ENCODE measurements at regions not wholly inside any gene's neighbourhood (a gene's known extent, or its start where the extent isn't known, plus 50 kb on each side); places are given as distances from the start of the nearest gene placed in this dataset.

DNA sequence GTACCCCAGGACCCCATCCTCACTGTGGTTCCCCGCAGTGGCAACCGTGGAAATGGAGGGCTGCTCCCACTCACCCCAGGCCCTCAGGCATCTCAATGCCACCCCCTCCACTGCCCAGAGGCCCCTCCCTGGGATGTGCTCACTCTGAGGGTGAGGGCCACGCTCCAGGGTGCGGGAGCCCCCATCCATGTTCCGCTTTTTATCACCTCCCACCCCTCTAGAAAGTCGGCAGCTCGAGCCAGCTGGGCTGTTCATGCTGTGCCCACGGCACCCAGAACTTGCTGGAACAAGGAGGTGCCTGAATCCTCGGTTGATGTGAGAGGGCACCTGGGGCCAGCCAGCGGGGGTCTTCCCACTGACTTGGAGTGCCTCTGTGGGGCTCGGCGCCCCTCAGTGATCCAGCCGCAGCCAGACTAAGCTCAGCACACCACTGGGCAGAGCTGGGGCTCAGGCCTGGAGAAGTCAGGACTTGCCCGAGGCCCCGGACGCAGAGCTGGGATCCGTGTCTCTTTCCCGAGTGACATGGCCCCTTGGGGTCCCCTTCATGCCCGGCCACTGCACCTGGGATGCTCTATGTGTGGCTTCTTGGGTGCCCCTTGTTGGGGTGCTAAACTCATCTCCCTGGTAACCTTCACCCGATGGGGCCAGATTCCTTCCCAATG, 143.1 kb upstream of the GSE1 start:
- Histone ChIP-seq H3K9ac (ENCODE audit: insufficient read depth, low read length, poor library complexity, severe bottlenecking) (no peak overlapping the region), H3K36me3 (replicated peaks in 1 of 2; ENCODE audit: control insufficient read depth in 1 of 2, insufficient read depth in 2 of 2, low read length in 2 of 2) (no peaks in the 10 kb centered on the region), H3K4me1 (ENCODE audit: control insufficient read depth in 1 of 2, insufficient read depth in 2 of 2, low read length in 2 of 2) (no peaks in the 10 kb centered on the region), H3K4me2 (replicated peaks; ENCODE audit: extremely low read depth, low read length, poor library complexity, severe bottlenecking) (no peak overlapping the region), H3K27ac (ENCODE audit: low read depth in 1 of 2, low read length in 2 of 2) (no peak overlapping the region), H3K4me3 (replicated peaks in 1 of 3; ENCODE audit: low read depth in 2 of 3, low read length in 3 of 3) (no peak overlapping the region), H2AFZ (ENCODE audit: insufficient read depth, low read depth, low read length, poor library complexity, severe bottlenecking) (no peak overlapping the region), H3K27me3 (ENCODE audit: control insufficient read depth in 2 of 2, insufficient read depth in 2 of 2, low read length in 2 of 2) (no peaks in the 10 kb centered on the region), H3K79me2 (ENCODE audit: insufficient read depth, low read length) (no peaks in the 10 kb centered on the region), H3K9me3 (replicated peaks in 1 of 2; ENCODE audit: control insufficient read depth in 1 of 2, insufficient read depth in 1 of 2, low read length in 2 of 2) (no peaks in the 10 kb centered on the region), H4K20me1 (ENCODE audit: insufficient read depth, low read length) (no peaks in the 10 kb centered on the region)
- TF ChIP-seq, protein P1, sequence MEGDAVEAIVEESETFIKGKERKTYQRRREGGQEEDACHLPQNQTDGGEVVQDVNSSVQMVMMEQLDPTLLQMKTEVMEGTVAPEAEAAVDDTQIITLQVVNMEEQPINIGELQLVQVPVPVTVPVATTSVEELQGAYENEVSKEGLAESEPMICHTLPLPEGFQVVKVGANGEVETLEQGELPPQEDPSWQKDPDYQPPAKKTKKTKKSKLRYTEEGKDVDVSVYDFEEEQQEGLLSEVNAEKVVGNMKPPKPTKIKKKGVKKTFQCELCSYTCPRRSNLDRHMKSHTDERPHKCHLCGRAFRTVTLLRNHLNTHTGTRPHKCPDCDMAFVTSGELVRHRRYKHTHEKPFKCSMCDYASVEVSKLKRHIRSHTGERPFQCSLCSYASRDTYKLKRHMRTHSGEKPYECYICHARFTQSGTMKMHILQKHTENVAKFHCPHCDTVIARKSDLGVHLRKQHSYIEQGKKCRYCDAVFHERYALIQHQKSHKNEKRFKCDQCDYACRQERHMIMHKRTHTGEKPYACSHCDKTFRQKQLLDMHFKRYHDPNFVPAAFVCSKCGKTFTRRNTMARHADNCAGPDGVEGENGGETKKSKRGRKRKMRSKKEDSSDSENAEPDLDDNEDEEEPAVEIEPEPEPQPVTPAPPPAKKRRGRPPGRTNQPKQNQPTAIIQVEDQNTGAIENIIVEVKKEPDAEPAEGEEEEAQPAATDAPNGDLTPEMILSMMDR (IDR thresholded peaks at IDR 0.05) = no peak
- 89% methylated on average over 12 of the region's 20 CpGs for WGBS (ENCODE audit: insufficient coverage)
- Mint-ChIP-seq H3K27me3 (ENCODE audit: low read depth in 3 of 3) (peaks cover 3 to 35% (median 19%) of the 10 kb centered on the region in 3 donors), H3K27ac (no peak overlapping the region), H3K4me3 (no peak overlapping the region), H3K4me1 (no peaks in the 10 kb centered on the region), H3K36me3 (no peaks in the 10 kb centered on the region), H3K9me3 (no peaks in the 10 kb centered on the region)
- intact Hi-C loops (cut with micrococcal nuclease) = no loop called here
- DNase-seq = no peak

DNA sequence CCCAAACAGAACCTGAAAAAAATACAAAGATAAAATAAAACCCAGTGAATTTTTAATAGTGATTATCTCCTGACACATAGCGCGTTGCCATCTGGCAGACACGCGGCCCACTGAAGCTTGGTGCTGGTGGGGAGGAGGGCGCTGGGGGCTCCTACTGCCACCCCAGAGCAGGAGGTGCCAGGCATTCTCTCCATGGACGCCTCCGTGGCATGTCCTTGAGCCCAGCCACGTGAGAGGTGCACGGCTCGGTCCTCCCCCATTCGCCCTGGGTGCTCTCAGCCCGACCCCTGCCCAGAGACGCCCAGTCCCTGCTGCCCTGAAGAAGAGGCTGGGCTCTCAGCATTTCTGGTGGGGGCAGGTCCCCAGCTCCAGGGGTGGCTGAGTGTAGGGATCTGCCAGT, 142.2 kb upstream of the GSE1 start:
- no peaks in the 10 kb centered on the region for H3K27me3 ChIP-seq (ENCODE audit: control insufficient read depth in 2 of 2, insufficient read depth in 2 of 2, low read length in 2 of 2)
- Mint-ChIP-seq H3K9me3 (no peaks in the 10 kb centered on the region), H3K27me3 (ENCODE audit: low read depth in 3 of 3) (peaks cover 3 to 32% (median 20%) of the 10 kb centered on the region in 3 donors), H3K27ac (no peak overlapping the region), H3K4me1 (no peaks in the 10 kb centered on the region), H3K36me3 (no peaks in the 10 kb centered on the region), H3K4me3 (no peak overlapping the region)
- no peak for DNase-seq
- H3K36me3 ChIP-seq (replicated peaks in 1 of 2; ENCODE audit: control insufficient read depth in 1 of 2, insufficient read depth in 2 of 2, low read length in 2 of 2) = no peaks in the 10 kb centered on the region
- TF ChIP-seq, protein P1 (IDR thresholded peaks at IDR 0.05) = no peak
- H3K4me1 ChIP-seq (ENCODE audit: control insufficient read depth in 1 of 2, insufficient read depth in 2 of 2, low read length in 2 of 2) = no peaks in the 10 kb centered on the region
- no peak overlapping the region for H3K9ac ChIP-seq (ENCODE audit: insufficient read depth, low read length, poor library complexity, severe bottlenecking)
- no peaks in the 10 kb centered on the region for H3K9me3 ChIP-seq (replicated peaks in 1 of 2; ENCODE audit: control insufficient read depth in 1 of 2, insufficient read depth in 1 of 2, low read length in 2 of 2)
- no peak overlapping the region for H3K4me3 ChIP-seq (replicated peaks in 1 of 3; ENCODE audit: low read depth in 2 of 3, low read length in 3 of 3)
- H4K20me1 ChIP-seq (ENCODE audit: insufficient read depth, low read length) = no peaks in the 10 kb centered on the region
- H3K27ac ChIP-seq (ENCODE audit: low read depth in 1 of 2, low read length in 2 of 2) = no peak overlapping the region
- 87% methylated on average over 11 of the region's 13 CpGs for WGBS (ENCODE audit: insufficient coverage)
- H3K79me2 ChIP-seq (ENCODE audit: insufficient read depth, low read length) = no peaks in the 10 kb centered on the region
- intact Hi-C loops (cut with micrococcal nuclease) = no loop called here
- H2AFZ ChIP-seq (ENCODE audit: insufficient read depth, low read depth, low read length, poor library complexity, severe bottlenecking) = no peak overlapping the region
- H3K4me2 ChIP-seq (replicated peaks; ENCODE audit: extremely low read depth, low read length, poor library complexity, severe bottlenecking) = no peak overlapping the region

Measured in CD14-positive monocyte (primary cell).